ENCODE measurements at regions not wholly inside any gene's neighbourhood (a gene's known extent, or its start where the extent isn't known, plus 50 kb on each side); places are given as distances from the start of the nearest gene placed in this dataset.

DNA sequence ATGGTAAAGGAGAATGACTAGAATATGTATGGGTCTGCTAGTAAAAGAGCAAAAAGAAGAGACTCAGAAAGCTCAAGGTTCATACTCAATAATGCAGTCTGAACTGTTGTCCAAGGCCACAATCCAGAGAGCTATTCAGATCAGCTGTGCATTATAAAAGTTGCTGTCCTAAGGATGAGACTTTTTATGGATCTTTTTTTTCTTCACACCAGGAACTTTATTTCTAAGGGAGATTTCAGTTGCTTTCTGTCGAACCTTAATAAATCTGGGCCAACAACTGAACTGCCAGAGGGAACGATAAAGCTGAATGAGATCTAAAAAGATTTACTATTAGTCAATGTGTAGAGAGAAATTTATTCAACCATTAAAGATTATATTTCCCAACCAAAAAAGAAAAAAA, 948.3 kb upstream of the NOVA1 start:
- TF ChIP-seq, protein P1, sequence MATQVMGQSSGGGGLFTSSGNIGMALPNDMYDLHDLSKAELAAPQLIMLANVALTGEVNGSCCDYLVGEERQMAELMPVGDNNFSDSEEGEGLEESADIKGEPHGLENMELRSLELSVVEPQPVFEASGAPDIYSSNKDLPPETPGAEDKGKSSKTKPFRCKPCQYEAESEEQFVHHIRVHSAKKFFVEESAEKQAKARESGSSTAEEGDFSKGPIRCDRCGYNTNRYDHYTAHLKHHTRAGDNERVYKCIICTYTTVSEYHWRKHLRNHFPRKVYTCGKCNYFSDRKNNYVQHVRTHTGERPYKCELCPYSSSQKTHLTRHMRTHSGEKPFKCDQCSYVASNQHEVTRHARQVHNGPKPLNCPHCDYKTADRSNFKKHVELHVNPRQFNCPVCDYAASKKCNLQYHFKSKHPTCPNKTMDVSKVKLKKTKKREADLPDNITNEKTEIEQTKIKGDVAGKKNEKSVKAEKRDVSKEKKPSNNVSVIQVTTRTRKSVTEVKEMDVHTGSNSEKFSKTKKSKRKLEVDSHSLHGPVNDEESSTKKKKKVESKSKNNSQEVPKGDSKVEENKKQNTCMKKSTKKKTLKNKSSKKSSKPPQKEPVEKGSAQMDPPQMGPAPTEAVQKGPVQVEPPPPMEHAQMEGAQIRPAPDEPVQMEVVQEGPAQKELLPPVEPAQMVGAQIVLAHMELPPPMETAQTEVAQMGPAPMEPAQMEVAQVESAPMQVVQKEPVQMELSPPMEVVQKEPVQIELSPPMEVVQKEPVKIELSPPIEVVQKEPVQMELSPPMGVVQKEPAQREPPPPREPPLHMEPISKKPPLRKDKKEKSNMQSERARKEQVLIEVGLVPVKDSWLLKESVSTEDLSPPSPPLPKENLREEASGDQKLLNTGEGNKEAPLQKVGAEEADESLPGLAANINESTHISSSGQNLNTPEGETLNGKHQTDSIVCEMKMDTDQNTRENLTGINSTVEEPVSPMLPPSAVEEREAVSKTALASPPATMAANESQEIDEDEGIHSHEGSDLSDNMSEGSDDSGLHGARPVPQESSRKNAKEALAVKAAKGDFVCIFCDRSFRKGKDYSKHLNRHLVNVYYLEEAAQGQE (tag by site-specific recombination; IDR thresholded peaks at IDR 0.05), result no peak
- TF ChIP-seq, protein P2, sequence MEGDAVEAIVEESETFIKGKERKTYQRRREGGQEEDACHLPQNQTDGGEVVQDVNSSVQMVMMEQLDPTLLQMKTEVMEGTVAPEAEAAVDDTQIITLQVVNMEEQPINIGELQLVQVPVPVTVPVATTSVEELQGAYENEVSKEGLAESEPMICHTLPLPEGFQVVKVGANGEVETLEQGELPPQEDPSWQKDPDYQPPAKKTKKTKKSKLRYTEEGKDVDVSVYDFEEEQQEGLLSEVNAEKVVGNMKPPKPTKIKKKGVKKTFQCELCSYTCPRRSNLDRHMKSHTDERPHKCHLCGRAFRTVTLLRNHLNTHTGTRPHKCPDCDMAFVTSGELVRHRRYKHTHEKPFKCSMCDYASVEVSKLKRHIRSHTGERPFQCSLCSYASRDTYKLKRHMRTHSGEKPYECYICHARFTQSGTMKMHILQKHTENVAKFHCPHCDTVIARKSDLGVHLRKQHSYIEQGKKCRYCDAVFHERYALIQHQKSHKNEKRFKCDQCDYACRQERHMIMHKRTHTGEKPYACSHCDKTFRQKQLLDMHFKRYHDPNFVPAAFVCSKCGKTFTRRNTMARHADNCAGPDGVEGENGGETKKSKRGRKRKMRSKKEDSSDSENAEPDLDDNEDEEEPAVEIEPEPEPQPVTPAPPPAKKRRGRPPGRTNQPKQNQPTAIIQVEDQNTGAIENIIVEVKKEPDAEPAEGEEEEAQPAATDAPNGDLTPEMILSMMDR (tag by site-specific recombination; IDR thresholded peaks at IDR 0.05), result no peak
- TF ChIP-seq HOXA7 (CRISPR knock-in tag; IDR thresholded peaks at IDR 0.05; ENCODE audit: borderline replicate concordance) (no peak), ZNF561 (tag by site-specific recombination; IDR thresholded peaks at IDR 0.05; ENCODE audit: borderline replicate concordance) (no peak), ZNF274 (IDR thresholded peaks at IDR 0.05; ENCODE audit: low read length) (no peak), ZNF274 (tag by site-specific recombination; IDR thresholded peaks at IDR 0.05; ENCODE audit: borderline replicate concordance) (no peak), PRDM1 (tag by site-specific recombination; IDR thresholded peaks at IDR 0.05) (no peak), ZNF24 (tag by site-specific recombination; IDR thresholded peaks at IDR 0.05) (no peak), ZSCAN16 (tag by site-specific recombination; IDR thresholded peaks at IDR 0.05) (no peak), ZNF664 (tag by site-specific recombination; IDR thresholded peaks at IDR 0.05) (no peak), ZNF555 (tag by site-specific recombination; conservative IDR thresholded peaks at IDR 0.05) (no peak), SCRT1 (tag by site-specific recombination; IDR thresholded peaks at IDR 0.05; ENCODE audit: borderline replicate concordance) (no peak), ZNF221 (tag by site-specific recombination; IDR thresholded peaks at IDR 0.05; ENCODE audit: borderline replicate concordance) (no peak), ZFP3 (tag by site-specific recombination; IDR thresholded peaks at IDR 0.05; ENCODE audit: low read depth) (no peak)
- TF ChIP-seq, protein P3, sequence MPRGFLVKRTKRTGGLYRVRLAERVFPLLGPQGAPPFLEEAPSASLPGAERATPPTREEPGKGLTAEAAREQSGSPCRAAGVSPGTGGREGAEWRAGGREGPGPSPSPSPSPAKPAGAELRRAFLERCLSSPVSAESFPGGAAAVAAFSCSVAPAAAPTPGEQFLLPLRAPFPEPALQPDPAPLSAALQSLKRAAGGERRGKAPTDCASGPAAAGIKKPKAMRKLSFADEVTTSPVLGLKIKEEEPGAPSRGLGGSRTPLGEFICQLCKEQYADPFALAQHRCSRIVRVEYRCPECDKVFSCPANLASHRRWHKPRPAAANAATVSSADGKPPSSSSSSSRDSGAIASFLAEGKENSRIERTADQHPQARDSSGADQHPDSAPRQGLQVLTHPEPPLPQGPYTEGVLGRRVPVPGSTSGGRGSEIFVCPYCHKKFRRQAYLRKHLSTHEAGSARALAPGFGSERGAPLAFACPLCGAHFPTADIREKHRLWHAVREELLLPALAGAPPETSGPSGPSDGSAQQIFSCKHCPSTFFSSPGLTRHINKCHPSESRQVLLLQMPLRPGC (tag by site-specific recombination; IDR thresholded peaks at IDR 0.05), result no peak

Data from HEK293 (cell line).